SU-DHL-6 (cell line): ENCODE measurements at regions not wholly inside any gene's neighbourhood (a gene's known extent, or its start where the extent isn't known, plus 50 kb on each side); places are given as distances from the start of the nearest gene placed in this dataset.
A peak's percentile ranks its signal among the peaks of the same experiment; 100 is the strongest.

Experiments
- H2AFZ ChIP-seq: fragments of 200-600 bp; sonication (generic); 2 replicates; pipeline ENCODE4 v1.6.1; 2014; ENCODE audit warnings: low read depth, mild to moderate bottlenecking, moderate library complexity, mixed read lengths, antibody characterized with exemption, low read length; ENCODE audit not compliant: severe bottlenecking
- H3F3A ChIP-seq: fragments of 200-600 bp; shearing (Covaris generic); 2 replicates; pipeline ENCODE4 v1.6.0; 2016; ENCODE audit warnings: antibody characterized with exemption, mild to moderate bottlenecking; ENCODE audit not compliant: insufficient read depth
- H3K27ac ChIP-seq: fragments of 200-600 bp; sonication (generic); 2 replicates; pipeline ENCODE4 v1.5.1; 2016; ENCODE audit warnings: low read depth, mild to moderate bottlenecking, low read length, moderate library complexity, mixed read lengths
- H3K27me3 ChIP-seq: fragments of 200-600 bp; sonication (generic), shearing (Covaris generic); 2 replicates; pipeline ENCODE4 v1.6.0; 2014; ENCODE audit warnings: mild to moderate bottlenecking, low read length
- H3K36me3 ChIP-seq: fragments of 200-600 bp; sonication (generic); 2 replicates; pipeline ENCODE4 v1.6.1; 2014; ENCODE audit warnings: mild to moderate bottlenecking, low read length, mixed read lengths
- H3K4me2 ChIP-seq: fragments of 300-600, 200-600 bp; shearing (Covaris generic), sonication (generic); 2 replicates; pipeline ENCODE4 v1.6.0; 2014; ENCODE audit warnings: low read length, low read depth, mild to moderate bottlenecking; ENCODE audit not compliant: poor library complexity, severe bottlenecking
- H3K4me3 ChIP-seq: fragments of 200-600 bp; sonication (generic); 2 replicates; pipeline ENCODE4 v1.5.1; 2014; ENCODE audit warnings: antibody characterized with exemption, low read length, mild to moderate bottlenecking, mixed read lengths; ENCODE audit not compliant: insufficient read depth, poor library complexity, severe bottlenecking
- H3K79me2 ChIP-seq: fragments of 200-600 bp; sonication (generic); 2 replicates; pipeline ENCODE4 v1.6.1; 2014; ENCODE audit warnings: mild to moderate bottlenecking, low read length, moderate library complexity; ENCODE audit not compliant: insufficient read depth
- H3K9ac ChIP-seq: fragments of 200-600 bp; sonication (generic); 2 replicates; pipeline ENCODE4 v1.7.0; 2014; ENCODE audit warnings: mild to moderate bottlenecking, low read length
- H3K9me2 ChIP-seq: fragments of 200-600 bp; sonication (generic); replicated peaks from 2 replicates; pipeline ENCODE4 v1.6.1; 2014; ENCODE audit warnings: low read length; ENCODE audit not compliant: insufficient read depth
- H3K9me3 ChIP-seq: fragments of 200-600 bp; sonication (generic); 2 replicates; pipeline ENCODE4 v1.6.1; 2014; ENCODE audit warnings: low read length, mixed read lengths; ENCODE audit not compliant: insufficient read depth
- H4K20me1 ChIP-seq: fragments of 200-600 bp; sonication (generic); 2 replicates; pipeline ENCODE4 v1.6.1; 2014; ENCODE audit warnings: low read depth, mild to moderate bottlenecking, antibody characterized with exemption, low read length, moderate library complexity, mixed read lengths
- CTCF ChIP-seq: fragments of 200-600 bp; sonication (generic); IDR thresholded peaks from one replicate; pipeline ENCODE4 v1.5.1; 2017; ENCODE audit warnings: antibody characterized with exemption, mild to moderate bottlenecking, low read length, moderate library complexity; ENCODE audit not compliant: insufficient read depth, poor library complexity, severe bottlenecking
- EZH2phosphoT487 ChIP-seq: fragments of 200-600 bp; sonication (generic), shearing (Covaris generic); conservative IDR thresholded peaks from 2 replicates; pipeline ENCODE4 v1.6.1; 2018; ENCODE audit warnings: mild to moderate bottlenecking, antibody characterized with exemption, low read length, moderate library complexity, mixed read lengths

- no peak for TF ChIP-seq EZH2phosphoT487
- no peak for TF ChIP-seq CTCF
- Histone ChIP-seq H3K79me2 (peaks cover 9% of the 10 kb centered on the region; the same call in 1 of the 2 replicates), H3K9me3 (no peaks in the 10 kb centered on the region), H3K9me2 (no peaks in the 10 kb centered on the region), H3K36me3 (no peaks in the 10 kb centered on the region), H3F3A (peaks cover 60% of the 10 kb centered on the region), H3K4me2 (peak overlapping the region; percentile 99), H3K4me3 (peak overlapping the region; percentile 49), H3K9ac (peak overlapping the region; percentile 61), H3K27me3 (no peaks in the 10 kb centered on the region), H4K20me1 (no peaks in the 10 kb centered on the region), H3K27ac (peak overlapping the region; percentile 96), H2AFZ (peak overlapping the region; percentile 82)
Measured at GRCh38 chr3:152200476-152201420, 68.0 kb upstream of the MBNL1 start.

- no peaks in the 10 kb centered on the region for H3K9me3 ChIP-seq
- TF ChIP-seq EZH2phosphoT487, result no peak
- no peak for TF ChIP-seq CTCF
- H4K20me1 ChIP-seq, result no peaks in the 10 kb centered on the region
- peak overlapping the region; percentile 56 for H3K9ac ChIP-seq
- H3K79me2 ChIP-seq, result peaks cover 9% of the 10 kb centered on the region; the same call in 1 of the 2 replicates
- H3F3A ChIP-seq, result peaks cover 55% of the 10 kb centered on the region
- H2AFZ ChIP-seq, result peak overlapping the region; percentile 80
- no peaks in the 10 kb centered on the region for H3K27me3 ChIP-seq
- H3K4me3 ChIP-seq, result peak overlapping the region; percentile 49
- no peaks in the 10 kb centered on the region for H3K9me2 ChIP-seq
- no peaks in the 10 kb centered on the region for H3K36me3 ChIP-seq
- H3K27ac ChIP-seq, result peak overlapping the region; percentile 96
- peak overlapping the region; percentile 99 for H3K4me2 ChIP-seq
Measured at GRCh38 chr3:152202976-152203626, 65.6 kb upstream of the MBNL1 start.

- H3K27ac ChIP-seq, result peak overlapping the region; percentile 96
- peak overlapping the region; percentile 99 for H3K4me2 ChIP-seq
- no peaks in the 10 kb centered on the region for H3K27me3 ChIP-seq
- H3K4me3 ChIP-seq, result peak overlapping the region; percentile 49
- H2AFZ ChIP-seq, result peak overlapping the region; percentile 80
- peaks cover 9% of the 10 kb centered on the region; the same call in 1 of the 2 replicates for H3K79me2 ChIP-seq
- H3K9ac ChIP-seq, result peak overlapping the region; percentile 56
- H3F3A ChIP-seq, result peaks cover 50% of the 10 kb centered on the region
- no peaks in the 10 kb centered on the region for H4K20me1 ChIP-seq
- no peaks in the 10 kb centered on the region for H3K36me3 ChIP-seq
- no peaks in the 10 kb centered on the region for H3K9me2 ChIP-seq
- no peaks in the 10 kb centered on the region for H3K9me3 ChIP-seq
- no peak for TF ChIP-seq EZH2phosphoT487
Measured at GRCh38 chr3:152203652-152204051, 65.1 kb upstream of the MBNL1 start.
